ENCODE measurements at regions not wholly inside any gene's neighbourhood (a gene's known extent, or its start where the extent isn't known, plus 50 kb on each side); places are given as distances from the start of the nearest gene placed in this dataset.

DNA sequence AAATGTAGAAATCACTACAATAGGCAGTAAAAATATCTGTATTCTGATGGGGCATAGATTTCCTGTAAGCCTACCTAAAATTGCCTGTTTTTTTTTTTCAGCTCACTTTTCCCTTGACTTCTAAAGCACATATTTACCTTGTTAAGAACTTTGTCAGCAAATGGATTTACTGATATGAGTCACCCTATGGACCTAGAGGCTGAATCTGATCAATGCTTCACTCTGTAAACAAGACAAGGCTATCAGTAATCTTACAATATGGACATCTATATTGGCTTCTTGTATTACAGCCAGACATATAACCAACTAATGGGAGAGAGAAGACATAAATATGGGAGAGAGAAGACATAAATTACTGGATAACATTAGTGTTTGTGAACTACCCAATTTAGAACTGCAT, 792.7 kb upstream of the CHD1 start:
- TF ChIP-seq, protein P1, sequence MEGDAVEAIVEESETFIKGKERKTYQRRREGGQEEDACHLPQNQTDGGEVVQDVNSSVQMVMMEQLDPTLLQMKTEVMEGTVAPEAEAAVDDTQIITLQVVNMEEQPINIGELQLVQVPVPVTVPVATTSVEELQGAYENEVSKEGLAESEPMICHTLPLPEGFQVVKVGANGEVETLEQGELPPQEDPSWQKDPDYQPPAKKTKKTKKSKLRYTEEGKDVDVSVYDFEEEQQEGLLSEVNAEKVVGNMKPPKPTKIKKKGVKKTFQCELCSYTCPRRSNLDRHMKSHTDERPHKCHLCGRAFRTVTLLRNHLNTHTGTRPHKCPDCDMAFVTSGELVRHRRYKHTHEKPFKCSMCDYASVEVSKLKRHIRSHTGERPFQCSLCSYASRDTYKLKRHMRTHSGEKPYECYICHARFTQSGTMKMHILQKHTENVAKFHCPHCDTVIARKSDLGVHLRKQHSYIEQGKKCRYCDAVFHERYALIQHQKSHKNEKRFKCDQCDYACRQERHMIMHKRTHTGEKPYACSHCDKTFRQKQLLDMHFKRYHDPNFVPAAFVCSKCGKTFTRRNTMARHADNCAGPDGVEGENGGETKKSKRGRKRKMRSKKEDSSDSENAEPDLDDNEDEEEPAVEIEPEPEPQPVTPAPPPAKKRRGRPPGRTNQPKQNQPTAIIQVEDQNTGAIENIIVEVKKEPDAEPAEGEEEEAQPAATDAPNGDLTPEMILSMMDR (conservative IDR thresholded peaks at IDR 0.05; ENCODE audit: low read depth, low read length): no peak
- Histone ChIP-seq H3K4me2 (no peak overlapping the region), H2AFZ (ENCODE audit: low read depth) (no peak overlapping the region), H3K27ac (no peak overlapping the region), H3K79me2 (ENCODE audit: insufficient read depth, low read depth) (no peaks in the 10 kb centered on the region), H3K36me3 (ENCODE audit: insufficient read depth) (no peaks in the 10 kb centered on the region), H4K20me1 (ENCODE audit: insufficient read depth) (no peaks in the 10 kb centered on the region), H3K27me3 (ENCODE audit: insufficient read depth, low read depth) (no peaks in the 10 kb centered on the region), H3K9ac (no peak overlapping the region), H3K4me1 (ENCODE audit: low read depth, poor library complexity, severe bottlenecking) (no peaks in the 10 kb centered on the region), H3K4me3 (IDR thresholded peaks at IDR 0.05; ENCODE audit: insufficient read depth, low read depth, low read length) (no peak overlapping the region)

DNA sequence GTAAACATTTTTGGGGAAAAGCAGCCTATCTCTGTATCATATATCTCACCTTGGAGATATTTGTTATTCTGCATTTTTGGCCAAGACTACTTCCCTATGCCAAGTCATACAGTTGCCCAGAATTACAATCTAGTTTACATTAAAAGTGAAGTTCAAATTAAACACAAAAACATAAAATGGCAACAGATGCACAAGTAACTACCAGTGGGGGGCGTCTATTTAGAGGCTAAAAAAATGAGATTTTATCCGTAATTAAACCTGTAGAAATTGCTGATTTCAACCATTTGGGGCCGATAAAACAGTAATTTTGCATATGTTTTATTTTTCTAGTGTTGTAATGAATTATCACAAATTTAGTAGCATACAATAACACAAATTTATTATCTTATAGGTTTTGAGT, 787.1 kb upstream of the CHD1 start:
- TF ChIP-seq, protein P1 (conservative IDR thresholded peaks at IDR 0.05; ENCODE audit: low read depth, low read length): no peak
- no peaks in the 10 kb centered on the region for H3K27me3 ChIP-seq (ENCODE audit: insufficient read depth, low read depth)

DNA sequence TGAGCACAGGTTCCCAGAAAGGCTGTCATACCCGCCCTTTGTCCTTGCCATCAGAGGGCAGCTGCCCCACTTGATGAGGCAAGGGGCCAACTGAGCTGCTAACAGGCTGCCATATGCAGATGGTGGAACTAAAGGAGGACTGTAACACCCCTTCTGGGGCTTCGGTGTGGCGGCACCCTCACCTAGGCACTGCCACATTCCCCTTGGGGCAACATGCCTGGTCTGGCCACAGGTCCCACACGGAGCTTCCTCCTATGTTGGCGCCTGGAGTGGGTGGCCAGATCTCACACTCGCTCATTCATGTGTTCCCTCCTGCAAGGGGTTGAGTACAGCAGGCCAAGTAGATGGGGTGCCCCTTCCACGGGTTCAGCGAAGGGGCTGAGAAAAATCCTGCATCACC, 777.4 kb upstream of the CHD1 start:
- H3K4me3 ChIP-seq (IDR thresholded peaks at IDR 0.05; ENCODE audit: insufficient read depth, low read depth, low read length): no peak overlapping the region
- H3K27ac ChIP-seq: no peak overlapping the region
- no peaks in the 10 kb centered on the region for H3K79me2 ChIP-seq (ENCODE audit: insufficient read depth, low read depth)
- no peaks in the 10 kb centered on the region for H3K36me3 ChIP-seq (ENCODE audit: insufficient read depth)
- no peaks in the 10 kb centered on the region for H4K20me1 ChIP-seq (ENCODE audit: insufficient read depth)
- no peak overlapping the region for H3K9ac ChIP-seq
- no peak overlapping the region for H2AFZ ChIP-seq (ENCODE audit: low read depth)
- H3K27me3 ChIP-seq (ENCODE audit: insufficient read depth, low read depth): no peaks in the 10 kb centered on the region
- TF ChIP-seq, protein P1 (conservative IDR thresholded peaks at IDR 0.05; ENCODE audit: low read depth, low read length): no peak
- no peaks in the 10 kb centered on the region for H3K4me1 ChIP-seq (ENCODE audit: low read depth, poor library complexity, severe bottlenecking)
- no peak overlapping the region for H3K4me2 ChIP-seq

More for the DNA sequence above, 787.1 kb upstream of the CHD1 start:
- H4K20me1 ChIP-seq (ENCODE audit: insufficient read depth): no peaks in the 10 kb centered on the region
- no peak overlapping the region for H3K9ac ChIP-seq
- no peak overlapping the region for H3K4me2 ChIP-seq
- H3K4me1 ChIP-seq (ENCODE audit: low read depth, poor library complexity, severe bottlenecking): no peaks in the 10 kb centered on the region
- no peaks in the 10 kb centered on the region for H3K36me3 ChIP-seq (ENCODE audit: insufficient read depth)
- no peak overlapping the region for H2AFZ ChIP-seq (ENCODE audit: low read depth)
- no peak overlapping the region for H3K4me3 ChIP-seq (IDR thresholded peaks at IDR 0.05; ENCODE audit: insufficient read depth, low read depth, low read length)
- no peak overlapping the region for H3K27ac ChIP-seq
- no peaks in the 10 kb centered on the region for H3K79me2 ChIP-seq (ENCODE audit: insufficient read depth, low read depth)

DNA sequence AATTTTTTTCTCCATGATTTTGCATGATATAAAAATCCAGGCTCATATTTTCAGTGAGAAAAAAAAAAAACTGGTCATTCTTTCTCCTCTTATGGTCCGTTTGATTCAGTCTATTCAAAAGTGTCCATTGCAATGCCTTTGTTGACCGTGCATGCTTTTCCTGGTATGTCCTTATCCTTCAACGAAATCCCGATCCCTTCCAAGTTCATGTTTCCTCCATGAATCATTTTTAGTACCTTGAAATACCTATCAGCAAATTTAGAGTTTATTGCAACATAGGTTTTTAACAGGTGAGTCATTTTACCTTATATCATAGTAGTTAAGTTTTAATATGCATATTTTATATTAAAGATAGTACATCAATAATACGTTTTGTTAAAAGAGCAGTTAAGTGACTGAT, 773.8 kb upstream of the CHD1 start:
- Histone ChIP-seq H3K4me2 (no peak overlapping the region), H4K20me1 (ENCODE audit: insufficient read depth) (no peaks in the 10 kb centered on the region), H3K9ac (no peak overlapping the region), H3K4me1 (ENCODE audit: low read depth, poor library complexity, severe bottlenecking) (no peaks in the 10 kb centered on the region), H3K27ac (no peak overlapping the region), H3K79me2 (ENCODE audit: insufficient read depth, low read depth) (no peaks in the 10 kb centered on the region), H2AFZ (ENCODE audit: low read depth) (no peak overlapping the region), H3K36me3 (ENCODE audit: insufficient read depth) (no peaks in the 10 kb centered on the region), H3K4me3 (IDR thresholded peaks at IDR 0.05; ENCODE audit: insufficient read depth, low read depth, low read length) (no peak overlapping the region), H3K27me3 (ENCODE audit: insufficient read depth, low read depth) (no peaks in the 10 kb centered on the region)
- TF ChIP-seq, protein P1 (conservative IDR thresholded peaks at IDR 0.05; ENCODE audit: low read depth, low read length): no peak

Measured in KMS-11 (cell line).